HG02885 (cell line): ENCODE measurements at regions not wholly inside any gene's neighbourhood (a gene's known extent, or its start where the extent isn't known, plus 50 kb on each side); places are given as distances from the start of the nearest gene placed in this dataset.

Experiments used
- ATAC-seq: cut with Tn5 transposase; IDR thresholded peaks from one replicate; pipeline ENCODE4 v1.9.1; 2021; ENCODE audit warnings: mild to moderate bottlenecking; ENCODE audit not compliant: unreplicated experiment, poor library complexity

GRCh38 chr6:167049275-167049674, 50.1 kb downstream of the CEP43 start:
- no peak for ATAC-seq

- no peak for ATAC-seq
These were observed 51.7 kb downstream of the CEP43 start for GRCh38 chr6:167050903-167051302.

- no peak for ATAC-seq
These were observed 54.8 kb downstream of the CEP43 start for GRCh38 chr6:167053895-167054530.

GRCh38 chr6:167054987-167055386, 55.8 kb downstream of the CEP43 start:
- no peak for ATAC-seq

GRCh38 chr6:167056370-167056769, 57.2 kb downstream of the CEP43 start:
- ATAC-seq: peak; percentile 99

GRCh38 chr6:167058261-167058660, 59.1 kb downstream of the CEP43 start:
- ATAC-seq: no peak
